Tibial artery (tissue), 4 donors: ENCODE measurements at regions not wholly inside any gene's neighbourhood (a gene's known extent, or its start where the extent isn't known, plus 50 kb on each side); places are given as distances from the start of the nearest gene placed in this dataset.

Experiments
- DNase-seq, 2 donors: peaks; one replicate each; pipeline ENCODE4 v3.0.0-alpha.2; 2019
- H3K27ac ChIP-seq, 2 donors: fragments of 200-600 bp; sonication (generic) in 1 of 2; 1 replicate in 1 of 2; 2 replicates in 1 of 2; pipeline ENCODE4 v1.5.1; 2018 to 2019; ENCODE audit warnings: mild to moderate bottlenecking in 1 of 2
- H3K27me3 ChIP-seq, 2 donors: fragments of 200-600 bp; sonication (generic) in 1 of 2; one replicate each; pipeline versions ENCODE4 v1.5.1 to v1.6.0; 2016 to 2019
- H3K36me3 ChIP-seq, 3 donors: fragments of 200-600 bp; sonication (generic) in 2 of 3; one replicate each; pipeline ENCODE4 v1.5.1; 2016 to 2019; ENCODE audit warnings: mild to moderate bottlenecking in 2 of 3
- H3K4me1 ChIP-seq, 4 donors: fragments of 200-600 bp; sonication (generic) in 2 of 4; 1 replicate in 3 of 4; 2 replicates in 1 of 4; pipeline ENCODE4 v1.5.1; 2016 to 2019
- H3K4me3 ChIP-seq, 2 donors: fragments of 200-600 bp; sonication (generic) in 1 of 2; 1 replicate in 1 of 2; 2 replicates in 1 of 2; pipeline ENCODE4 v1.5.1; 2018 to 2019; ENCODE audit warnings: mild to moderate bottlenecking in 2 of 2
- H3K9me3 ChIP-seq, 3 donors: fragments of 200-600 bp; sonication (generic) in 1 of 3; one replicate each; pipeline ENCODE4 v1.5.1; 2016 to 2019
- CTCF ChIP-seq, 2 experiments: fragments of 200-600 bp in 1 of 2; fragments of 450-650 bp in 1 of 2; IDR thresholded peaks; one replicate each; pipeline ENCODE4 v1.5.1; 2017 to 2019; ENCODE audit warnings: antibody characterized with exemption in 2 of 2, mild to moderate bottlenecking in 1 of 2, moderate library complexity in 1 of 2
- intact Hi-C: fragments of 100-400 bp; cut with DNase I; formaldehyde crosslinking; loops from one replicate; pipeline ENCODE4 v1.15.0; 2023; ENCODE audit warnings: low total_unique reads

- DNase-seq, result no peak
- Histone ChIP-seq H3K4me1 (no peaks in the 10 kb centered on the region), H3K27me3 (no peaks in the 10 kb centered on the region), H3K36me3 (no peaks in the 10 kb centered on the region), H3K27ac (no peak overlapping the region), H3K9me3 (no peaks in the 10 kb centered on the region), H3K4me3 (no peak overlapping the region)
- intact Hi-C loops, result no loop called here
- TF ChIP-seq CTCF (IDR thresholded peaks at IDR 0.05), result no peak
These were observed 150.9 kb downstream of the ZC3H11B start for GRCh38 chr1:219461981-219462400.

- TF ChIP-seq CTCF (IDR thresholded peaks at IDR 0.05), result no peak
- no peak for DNase-seq
- no peak overlapping the region for H3K27ac ChIP-seq
- no peaks in the 10 kb centered on the region for H3K9me3 ChIP-seq
- H3K27me3 ChIP-seq, result no peaks in the 10 kb centered on the region
- H3K4me3 ChIP-seq, result no peak overlapping the region
- intact Hi-C loops, result no loop called here
- H3K36me3 ChIP-seq, result no peaks in the 10 kb centered on the region
- H3K4me1 ChIP-seq, result no peaks in the 10 kb centered on the region
These were observed 151.7 kb downstream of the ZC3H11B start for GRCh38 chr1:219460896-219461815.

- Histone ChIP-seq H3K27me3 (no peaks in the 10 kb centered on the region), H3K4me1 (no peaks in the 10 kb centered on the region), H3K36me3 (no peaks in the 10 kb centered on the region), H3K9me3 (no peaks in the 10 kb centered on the region), H3K27ac (no peak overlapping the region), H3K4me3 (no peak overlapping the region)
- no peak for DNase-seq
- no peak for TF ChIP-seq CTCF (IDR thresholded peaks at IDR 0.05)
- intact Hi-C loops, result no loop called here
These were observed 152.6 kb downstream of the ZC3H11B start for GRCh38 chr1:219460081-219460895.

- H3K27me3 ChIP-seq, result no peaks in the 10 kb centered on the region
- H3K36me3 ChIP-seq, result no peaks in the 10 kb centered on the region
- no peaks in the 10 kb centered on the region for H3K4me1 ChIP-seq
- no peaks in the 10 kb centered on the region for H3K9me3 ChIP-seq
- intact Hi-C loops, result no loop called here
- no peak for DNase-seq
- no peak for TF ChIP-seq CTCF (IDR thresholded peaks at IDR 0.05)
- no peak overlapping the region for H3K27ac ChIP-seq
- no peak overlapping the region for H3K4me3 ChIP-seq
These were observed 153.4 kb downstream of the ZC3H11B start for GRCh38 chr1:219459351-219460080.

- Histone ChIP-seq H3K4me3 (no peak overlapping the region), H3K36me3 (no peaks in the 10 kb centered on the region), H3K27ac (no peak overlapping the region), H3K4me1 (no peaks in the 10 kb centered on the region), H3K9me3 (no peaks in the 10 kb centered on the region), H3K27me3 (no peaks in the 10 kb centered on the region)
- no peak for DNase-seq
- intact Hi-C loops, result no loop called here
- no peak for TF ChIP-seq CTCF (IDR thresholded peaks at IDR 0.05)
These were observed 166.6 kb downstream of the ZC3H11B start for GRCh38 chr1:219446288-219446687.
